ENCODE measurements at regions not wholly inside any gene's neighbourhood (a gene's known extent, or its start where the extent isn't known, plus 50 kb on each side); places are given as distances from the start of the nearest gene placed in this dataset.

GRCh38 chr9:78472111-78472510 lies 175.2 kb downstream of the PSAT1 start:
- TF ChIP-seq, protein P1, sequence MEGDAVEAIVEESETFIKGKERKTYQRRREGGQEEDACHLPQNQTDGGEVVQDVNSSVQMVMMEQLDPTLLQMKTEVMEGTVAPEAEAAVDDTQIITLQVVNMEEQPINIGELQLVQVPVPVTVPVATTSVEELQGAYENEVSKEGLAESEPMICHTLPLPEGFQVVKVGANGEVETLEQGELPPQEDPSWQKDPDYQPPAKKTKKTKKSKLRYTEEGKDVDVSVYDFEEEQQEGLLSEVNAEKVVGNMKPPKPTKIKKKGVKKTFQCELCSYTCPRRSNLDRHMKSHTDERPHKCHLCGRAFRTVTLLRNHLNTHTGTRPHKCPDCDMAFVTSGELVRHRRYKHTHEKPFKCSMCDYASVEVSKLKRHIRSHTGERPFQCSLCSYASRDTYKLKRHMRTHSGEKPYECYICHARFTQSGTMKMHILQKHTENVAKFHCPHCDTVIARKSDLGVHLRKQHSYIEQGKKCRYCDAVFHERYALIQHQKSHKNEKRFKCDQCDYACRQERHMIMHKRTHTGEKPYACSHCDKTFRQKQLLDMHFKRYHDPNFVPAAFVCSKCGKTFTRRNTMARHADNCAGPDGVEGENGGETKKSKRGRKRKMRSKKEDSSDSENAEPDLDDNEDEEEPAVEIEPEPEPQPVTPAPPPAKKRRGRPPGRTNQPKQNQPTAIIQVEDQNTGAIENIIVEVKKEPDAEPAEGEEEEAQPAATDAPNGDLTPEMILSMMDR (conservative IDR thresholded peaks at IDR 0.05): no peak
- TF ChIP-seq ZFX (IDR thresholded peaks at IDR 0.05): no peak
